B cell (primary cell): ENCODE measurements at regions not wholly inside any gene's neighbourhood (a gene's known extent, or its start where the extent isn't known, plus 50 kb on each side); places are given as distances from the start of the nearest gene placed in this dataset.

ENCODE experiments used
- ATAC-seq: fragments of 200-7000 bp; cut with Tn5 transposase; one replicate; pipeline ENCODE4 v1.10.0; 2021; ENCODE audit warnings: low read depth, mild to moderate bottlenecking, moderate number of reproducible peaks, moderate library complexity
- CTCF ChIA-PET: fragments of 350-600 bp; sonication (Branson Sonifier 250); formaldehyde crosslinking; loops from one replicate; lab custom pipeline; 2021; ENCODE audit warnings: antibody characterized with exemption, inconsistent platforms; lab: Charles Lee
- POLR2A ChIA-PET: fragments of 350-600 bp; sonication (Branson Sonifier 250); formaldehyde crosslinking; loops from one replicate; lab custom pipeline; 2021; ENCODE audit warnings: antibody characterized with exemption; lab: Charles Lee
- DNase-seq: peaks from one replicate; pipeline ENCODE4 v3.0.0; 2013
- H2AFZ ChIP-seq: 2 replicates; pipeline ENCODE4 v1.6.1; 2012; ENCODE audit warnings: mild to moderate bottlenecking, low read depth, low read length; ENCODE audit not compliant: insufficient read depth, poor library complexity, severe bottlenecking
- H3K27ac ChIP-seq, 2 donors: 1 replicate in 1 of 2; 2 replicates in 1 of 2; pipeline ENCODE4 v1.5.1; 2012 to 2013; ENCODE audit warnings: low read length in 2 of 2, mild to moderate bottlenecking in 2 of 2, moderate library complexity in 1 of 2
- H3K27me3 ChIP-seq, 4 experiments: fragments of 200-600 bp in 1 of 4; sonication (generic) in 1 of 4; replicated peaks in 1 of 4; 1 replicate in 2 of 4; 2 replicates in 2 of 4; pipeline versions ENCODE4 v1.6.1 to v1.7.0; 2013 to 2016; ENCODE audit warnings: low read length in 3 of 4, mild to moderate bottlenecking in 2 of 4, mixed read lengths in 1 of 4, moderate library complexity in 1 of 4; ENCODE audit not compliant: insufficient read depth in 4 of 4, control insufficient read depth in 3 of 4; ENCODE audit errors: control extremely low read depth in 1 of 4
- H3K36me3 ChIP-seq, 2 experiments: replicated peaks in 1 of 2; 1 replicate in 1 of 2; 2 replicates in 1 of 2; pipeline versions ENCODE4 v1.6.1 to v1.7.1; 2013; ENCODE audit warnings: low read length in 1 of 2; ENCODE audit not compliant: insufficient read depth in 2 of 2, control insufficient read depth in 1 of 2; ENCODE audit errors: control extremely low read depth in 1 of 2, extremely low read depth in 1 of 2
- H3K4me1 ChIP-seq, 2 donors: fragments of 200-600 bp in 1 of 2; sonication (generic) in 1 of 2; 1 replicate in 1 of 2; 2 replicates in 1 of 2; pipeline versions ENCODE4 v1.5.1 to v1.6.1; 2013 to 2017; ENCODE audit warnings: low read length in 2 of 2; ENCODE audit not compliant: control insufficient read depth in 2 of 2, insufficient read depth in 2 of 2
- H3K4me2 ChIP-seq: replicated peaks from 2 replicates; pipeline ENCODE3; 2012; ENCODE audit warnings: mild to moderate bottlenecking, low read depth, low read length; ENCODE audit not compliant: poor library complexity, severe bottlenecking
- H3K4me3 ChIP-seq, 5 experiments: fragments of 200-600 bp in 1 of 5; sonication (generic) in 1 of 5; 1 replicate in 3 of 5; 2 replicates in 2 of 5; pipeline versions ENCODE4 v1.5.1 to v1.7.0; 2011 to 2016; ENCODE audit warnings: low read length in 4 of 5, mild to moderate bottlenecking in 4 of 5, low read depth in 2 of 5, control low read depth in 1 of 5, moderate library complexity in 1 of 5; ENCODE audit not compliant: insufficient read depth in 1 of 5; ENCODE audit errors: control extremely low read depth in 1 of 5, extremely low read depth in 1 of 5
- H3K79me2 ChIP-seq: fragments of 200-600 bp; sonication (generic); one replicate; pipeline ENCODE4 v1.6.0; 2016; ENCODE audit warnings: low read length; ENCODE audit not compliant: control insufficient read depth, insufficient read depth
- H3K9ac ChIP-seq: fragments of 200-600 bp; sonication (generic); 2 replicates; pipeline ENCODE4 v1.6.1; 2017; ENCODE audit warnings: mild to moderate bottlenecking, low read length, moderate library complexity
- H3K9me3 ChIP-seq, 3 donors: one replicate each; pipeline versions ENCODE4 v1.6.1 to v1.7.1; 2013; ENCODE audit warnings: low read length in 2 of 3; ENCODE audit not compliant: control insufficient read depth in 2 of 3, insufficient read depth in 1 of 3; ENCODE audit errors: control extremely low read depth in 1 of 3
- H4K20me1 ChIP-seq: 2 replicates; pipeline ENCODE4 v1.6.0; 2012; ENCODE audit warnings: mild to moderate bottlenecking, low read length; ENCODE audit not compliant: insufficient read depth, control insufficient read depth, poor library complexity, severe bottlenecking
- H3K27ac Mint-ChIP-seq: one replicate; pipeline ENCODE4 v1.8.0; 2021; ENCODE audit warnings: mixed read lengths
- H3K27me3 Mint-ChIP-seq: one replicate; pipeline ENCODE4 v1.8.0; 2021; ENCODE audit warnings: mixed read lengths
- H3K4me1 Mint-ChIP-seq: one replicate; pipeline ENCODE4 v1.8.0; 2021; ENCODE audit warnings: mixed read lengths
- H3K4me3 Mint-ChIP-seq: one replicate; pipeline ENCODE4 v1.8.0; 2021; ENCODE audit warnings: mixed read lengths
- H3K9me3 Mint-ChIP-seq: one replicate; pipeline ENCODE4 v1.8.0; 2022; ENCODE audit warnings: mixed read lengths; ENCODE audit not compliant: insufficient read depth
- CTCF ChIP-seq: fragments of 200-600 bp; IDR thresholded peaks from one replicate; pipeline ENCODE4 v1.8.0; 2022; ENCODE audit warnings: antibody characterized with exemption, mild to moderate bottlenecking
- EZH2 ChIP-seq: IDR thresholded peaks from 2 replicates; pipeline ENCODE4 v1.6.1; 2012; ENCODE audit warnings: borderline replicate concordance, low read depth, mild to moderate bottlenecking, moderate library complexity, low read length; ENCODE audit not compliant: insufficient read depth, poor library complexity, severe bottlenecking
- WGBS: methylation state at CpG from one replicate; pipeline ENCODE4 v1.1.5; 2013; ENCODE audit warnings: missing lambda C conversion rate; ENCODE audit not compliant: insufficient coverage; 5-methylcytosine and 5-hydroxymethylcytosine counted together
- intact Hi-C: fragments of 100-400 bp; cut with micrococcal nuclease; formaldehyde crosslinking; loops from one replicate; pipeline ENCODE4 v1.10.0; 2022

GRCh38 chr4:33924811-33925210 is 2319.5 kb downstream of the ARAP2 start:
- H3K9me3 Mint-ChIP-seq, result peaks cover 4% of the 10 kb centered on the region
- Histone ChIP-seq H3K4me2 (no peak overlapping the region), H3K4me3 (no peak overlapping the region), H4K20me1 (no peaks in the 10 kb centered on the region), H3K9me3 (no peaks in the 10 kb centered on the region), H3K27ac (no peak overlapping the region), H3K27me3 (no peaks in the 10 kb centered on the region), H3K79me2 (no peaks in the 10 kb centered on the region), H3K9ac (no peak overlapping the region), H2AFZ (no peak overlapping the region), H3K4me1 (no peaks in the 10 kb centered on the region), H3K36me3 (no peaks in the 10 kb centered on the region)
- TF ChIP-seq CTCF, result no peak
- TF ChIP-seq EZH2, result no peak
- WGBS, result no CpG with 5 or more reads among the region's 1 CpG
- no peak overlapping the region for H3K27ac Mint-ChIP-seq
- no peak overlapping the region for H3K4me3 Mint-ChIP-seq
- no peaks in the 10 kb centered on the region for H3K4me1 Mint-ChIP-seq
- DNase-seq (no peak), ATAC-seq (no peak)
- H3K27me3 Mint-ChIP-seq, result no peaks in the 10 kb centered on the region
- intact Hi-C loops, result no loop called here
- CTCF ChIA-PET, result no interaction called here
- POLR2A ChIA-PET, result no interaction called here

GRCh38 chr4:33930497-33930896 is 2313.8 kb downstream of the ARAP2 start:
- POLR2A ChIA-PET, result no interaction called here
- no peak overlapping the region for H3K27ac Mint-ChIP-seq
- no peaks in the 10 kb centered on the region for H3K27me3 ChIP-seq
- no peak overlapping the region for H3K4me3 Mint-ChIP-seq
- intact Hi-C loops, result no loop called here
- ATAC-seq, result no peak
- H3K4me1 ChIP-seq, result no peaks in the 10 kb centered on the region
- H3K9me3 ChIP-seq, result no peaks in the 10 kb centered on the region
- TF ChIP-seq CTCF (no peak), EZH2 (no peak)
- no CpG with 5 or more reads among the region's 1 CpG for WGBS
- no peak overlapping the region for H3K4me2 ChIP-seq
- peaks cover 7% of the 10 kb centered on the region for H3K9me3 Mint-ChIP-seq
- no peak overlapping the region for H3K4me3 ChIP-seq
- H3K9ac ChIP-seq, result no peak overlapping the region
- no peaks in the 10 kb centered on the region for H3K4me1 Mint-ChIP-seq
- no peak for DNase-seq
- CTCF ChIA-PET, result no interaction called here
- H3K27ac ChIP-seq, result no peak overlapping the region
- H3K27me3 Mint-ChIP-seq, result no peaks in the 10 kb centered on the region
- no peaks in the 10 kb centered on the region for H4K20me1 ChIP-seq
- H3K36me3 ChIP-seq, result no peaks in the 10 kb centered on the region
- no peak overlapping the region for H2AFZ ChIP-seq
- H3K79me2 ChIP-seq, result no peaks in the 10 kb centered on the region
